ENCODE measurements at regions not wholly inside any gene's neighbourhood (a gene's known extent, or its start where the extent isn't known, plus 50 kb on each side); places are given as distances from the start of the nearest gene placed in this dataset.

DNA sequence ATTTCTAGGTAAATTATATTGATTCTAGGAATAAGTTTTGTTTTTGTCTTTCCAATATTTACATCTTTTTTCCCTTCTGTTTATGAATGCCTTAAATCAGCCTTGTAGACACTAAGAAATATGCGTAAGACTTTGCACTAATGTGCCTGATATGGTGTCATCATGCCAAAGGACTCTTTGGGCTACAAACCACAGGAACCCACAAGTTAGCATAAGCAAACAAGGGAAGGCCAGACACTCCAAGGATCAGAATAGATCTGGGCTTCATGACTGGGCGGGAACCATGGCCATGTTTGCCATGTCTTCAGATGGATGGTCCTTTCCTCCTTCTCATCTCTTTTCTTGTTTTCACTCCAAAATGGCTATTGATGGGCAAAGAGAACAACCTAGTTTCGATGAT, 242.2 kb upstream of the CHRNA7 start:
- TF ChIP-seq, protein P1, sequence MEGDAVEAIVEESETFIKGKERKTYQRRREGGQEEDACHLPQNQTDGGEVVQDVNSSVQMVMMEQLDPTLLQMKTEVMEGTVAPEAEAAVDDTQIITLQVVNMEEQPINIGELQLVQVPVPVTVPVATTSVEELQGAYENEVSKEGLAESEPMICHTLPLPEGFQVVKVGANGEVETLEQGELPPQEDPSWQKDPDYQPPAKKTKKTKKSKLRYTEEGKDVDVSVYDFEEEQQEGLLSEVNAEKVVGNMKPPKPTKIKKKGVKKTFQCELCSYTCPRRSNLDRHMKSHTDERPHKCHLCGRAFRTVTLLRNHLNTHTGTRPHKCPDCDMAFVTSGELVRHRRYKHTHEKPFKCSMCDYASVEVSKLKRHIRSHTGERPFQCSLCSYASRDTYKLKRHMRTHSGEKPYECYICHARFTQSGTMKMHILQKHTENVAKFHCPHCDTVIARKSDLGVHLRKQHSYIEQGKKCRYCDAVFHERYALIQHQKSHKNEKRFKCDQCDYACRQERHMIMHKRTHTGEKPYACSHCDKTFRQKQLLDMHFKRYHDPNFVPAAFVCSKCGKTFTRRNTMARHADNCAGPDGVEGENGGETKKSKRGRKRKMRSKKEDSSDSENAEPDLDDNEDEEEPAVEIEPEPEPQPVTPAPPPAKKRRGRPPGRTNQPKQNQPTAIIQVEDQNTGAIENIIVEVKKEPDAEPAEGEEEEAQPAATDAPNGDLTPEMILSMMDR (IDR thresholded peaks at IDR 0.05; ENCODE audit: insufficient read depth, low read length, severe bottlenecking): no peak
- H3K4me3 ChIP-seq (ENCODE audit: low read depth, low read length): no peak overlapping the region
- DNase-seq (ENCODE audit: low read depth) (no peak), FAIRE-seq (no peak)
- no peaks in the 10 kb centered on the region for H3K36me3 ChIP-seq (ENCODE audit: control insufficient read depth, insufficient read depth, low read length)
- no peaks in the 10 kb centered on the region for H3K27me3 ChIP-seq (ENCODE audit: control insufficient read depth, insufficient read depth, low read length)

DNA sequence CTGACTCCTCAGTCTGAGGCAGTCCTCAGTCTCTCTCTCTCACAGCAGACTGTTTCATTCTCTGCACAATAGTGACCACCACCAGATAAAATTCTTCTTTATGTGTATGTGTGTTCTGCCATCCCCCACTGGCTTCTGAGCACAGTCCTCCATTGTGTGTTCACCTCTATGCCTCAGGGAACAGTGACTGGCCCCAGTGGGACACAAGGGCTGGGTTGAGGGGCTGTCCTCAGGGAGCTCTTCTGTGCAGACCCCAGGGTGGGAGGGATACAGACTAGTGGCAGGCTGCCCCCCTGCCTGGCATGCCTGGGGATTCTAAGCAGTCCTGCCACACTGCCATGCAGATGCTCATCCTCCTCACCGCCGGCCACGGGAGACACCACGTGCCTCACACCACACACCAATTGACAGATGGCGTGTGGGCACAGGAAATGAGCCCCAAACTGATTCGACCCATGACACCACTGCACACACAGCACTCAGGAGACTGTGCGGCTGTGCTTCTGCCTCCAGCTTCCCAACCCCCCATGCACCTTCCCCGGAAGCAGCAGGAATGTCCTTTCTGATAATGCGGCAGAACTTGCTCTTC, 237.6 kb upstream of the CHRNA7 start:
- H3K36me3 ChIP-seq (ENCODE audit: control insufficient read depth, insufficient read depth, low read length): no peaks in the 10 kb centered on the region
- TF ChIP-seq, protein P1 (IDR thresholded peaks at IDR 0.05; ENCODE audit: insufficient read depth, low read length, severe bottlenecking): no peak
- no peaks in the 10 kb centered on the region for H3K27me3 ChIP-seq (ENCODE audit: control insufficient read depth, insufficient read depth, low read length)
- no peak overlapping the region for H3K4me3 ChIP-seq (ENCODE audit: low read depth, low read length)
- FAIRE-seq (no peak), DNase-seq (ENCODE audit: low read depth) (no peak)

DNA sequence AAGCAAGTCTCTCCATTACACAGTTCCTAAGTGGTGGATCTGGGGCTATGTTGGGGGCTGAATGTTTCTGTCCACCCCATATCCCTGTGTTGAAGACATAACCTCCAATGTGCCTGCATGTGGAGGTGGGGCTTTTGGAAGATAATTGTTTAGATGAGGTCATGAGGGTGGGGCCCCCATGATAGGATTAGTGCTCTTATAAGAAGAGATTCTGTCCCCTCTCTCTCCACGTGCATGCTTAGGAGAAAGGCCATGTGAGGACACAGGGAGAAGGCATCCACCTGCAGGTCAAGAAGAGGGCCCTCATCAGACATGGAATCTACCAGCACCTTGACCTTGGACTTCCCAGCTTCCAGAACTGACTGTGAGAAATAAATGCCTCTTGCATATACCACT, 231.0 kb upstream of the CHRNA7 start:
- no peaks in the 10 kb centered on the region for H3K36me3 ChIP-seq (ENCODE audit: control insufficient read depth, insufficient read depth, low read length)
- TF ChIP-seq, protein P1 (IDR thresholded peaks at IDR 0.05; ENCODE audit: insufficient read depth, low read length, severe bottlenecking): no peak
- FAIRE-seq (no peak), DNase-seq (ENCODE audit: low read depth) (no peak)
- no peaks in the 10 kb centered on the region for H3K27me3 ChIP-seq (ENCODE audit: control insufficient read depth, insufficient read depth, low read length)
- no peak overlapping the region for H3K4me3 ChIP-seq (ENCODE audit: low read depth, low read length)

DNA sequence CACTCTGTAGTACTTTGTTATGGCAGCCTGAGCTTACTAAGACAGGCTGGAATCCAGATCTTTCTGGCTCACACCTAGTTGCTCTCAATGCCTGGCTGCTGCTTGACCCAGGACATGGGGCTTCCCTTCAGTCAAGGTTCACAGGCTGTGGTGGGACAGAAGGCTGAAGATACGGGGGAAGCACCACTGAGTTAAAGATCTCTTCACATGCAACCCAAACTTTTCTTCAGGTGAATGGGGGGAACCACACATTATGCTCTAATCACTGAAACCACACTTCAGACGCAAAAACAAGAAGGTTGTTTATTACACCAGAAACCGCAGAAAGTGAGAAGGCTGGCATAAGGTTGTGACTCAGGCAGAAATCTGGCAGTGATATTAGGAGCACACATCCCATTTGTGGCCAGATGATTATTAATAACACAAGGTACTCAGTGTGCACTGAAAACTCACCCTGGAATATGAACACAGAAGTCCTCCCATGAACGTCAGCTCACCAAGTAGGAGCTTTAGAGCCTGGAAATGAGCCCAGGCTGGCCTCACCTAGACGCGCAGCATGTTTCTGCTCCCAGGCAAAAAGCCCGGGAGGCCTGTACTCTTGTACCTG, 230.5 kb upstream of the CHRNA7 start:
- TF ChIP-seq, protein P1 (IDR thresholded peaks at IDR 0.05; ENCODE audit: insufficient read depth, low read length, severe bottlenecking): no peak
- Histone ChIP-seq H3K4me3 (ENCODE audit: low read depth, low read length) (no peak overlapping the region), H3K36me3 (ENCODE audit: control insufficient read depth, insufficient read depth, low read length) (no peaks in the 10 kb centered on the region), H3K27me3 (ENCODE audit: control insufficient read depth, insufficient read depth, low read length) (no peaks in the 10 kb centered on the region)
- DNase-seq (ENCODE audit: low read depth) (no peak), FAIRE-seq (no peak)

DNA sequence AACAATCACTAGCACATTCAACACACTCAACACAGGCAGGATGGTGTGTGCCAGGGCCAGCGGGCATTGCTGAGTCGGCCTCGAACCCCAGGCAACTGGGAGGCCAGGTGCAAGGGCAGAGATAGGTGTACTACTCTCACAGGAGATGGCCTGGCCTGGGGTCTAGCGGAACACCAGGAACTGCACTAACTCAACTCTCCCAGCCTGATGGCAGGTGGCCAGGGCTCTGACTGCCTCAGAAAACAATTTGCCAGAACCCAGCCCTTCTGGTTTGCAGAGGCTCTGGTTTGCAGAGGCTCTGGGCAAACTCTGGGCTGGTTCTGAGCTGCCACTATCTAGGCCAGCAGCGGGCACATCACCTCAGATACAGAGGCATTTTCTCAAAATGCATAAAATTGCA, 229.2 kb upstream of the CHRNA7 start:
- TF ChIP-seq, protein P1 (IDR thresholded peaks at IDR 0.05; ENCODE audit: insufficient read depth, low read length, severe bottlenecking): no peak
- FAIRE-seq: no peak
- DNase-seq (ENCODE audit: low read depth): no peak
- no peaks in the 10 kb centered on the region for H3K27me3 ChIP-seq (ENCODE audit: control insufficient read depth, insufficient read depth, low read length)
- H3K4me3 ChIP-seq (ENCODE audit: low read depth, low read length): no peak overlapping the region
- no peaks in the 10 kb centered on the region for H3K36me3 ChIP-seq (ENCODE audit: control insufficient read depth, insufficient read depth, low read length)

DNA sequence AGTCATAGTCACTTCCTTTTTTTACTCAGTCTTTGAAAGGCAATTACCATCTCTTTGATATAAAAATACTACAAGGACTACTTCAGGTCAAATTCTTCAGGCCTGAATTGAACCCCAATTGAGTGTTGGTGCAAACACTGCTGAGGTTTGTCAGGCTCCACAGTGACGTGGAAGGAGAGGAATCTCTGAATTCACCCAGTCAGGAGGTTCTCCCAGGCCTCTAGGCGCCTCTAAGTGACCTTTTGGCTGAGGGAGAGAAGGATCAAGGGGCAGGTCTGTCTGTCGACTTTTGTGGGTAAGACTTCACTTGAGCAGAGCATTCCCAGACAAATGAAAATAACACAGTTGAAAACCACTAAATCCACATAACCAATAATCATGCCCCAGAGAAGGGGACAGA, 227.6 kb upstream of the CHRNA7 start:
- TF ChIP-seq, protein P1 (IDR thresholded peaks at IDR 0.05; ENCODE audit: insufficient read depth, low read length, severe bottlenecking): no peak
- no peak for DNase-seq (ENCODE audit: low read depth)
- no peaks in the 10 kb centered on the region for H3K27me3 ChIP-seq (ENCODE audit: control insufficient read depth, insufficient read depth, low read length)
- H3K4me3 ChIP-seq (ENCODE audit: low read depth, low read length): no peak overlapping the region
- no peak for FAIRE-seq
- no peaks in the 10 kb centered on the region for H3K36me3 ChIP-seq (ENCODE audit: control insufficient read depth, insufficient read depth, low read length)
